HuH-7 (cell line): ENCODE measurements at regions not wholly inside any gene's neighbourhood (a gene's known extent, or its start where the extent isn't known, plus 50 kb on each side); places are given as distances from the start of the nearest gene placed in this dataset.

Source experiments
- DNase-seq: peaks from one replicate; pipeline ENCODE4 v3.0.0; 2011; ENCODE audit warnings: low spot score

DNA sequence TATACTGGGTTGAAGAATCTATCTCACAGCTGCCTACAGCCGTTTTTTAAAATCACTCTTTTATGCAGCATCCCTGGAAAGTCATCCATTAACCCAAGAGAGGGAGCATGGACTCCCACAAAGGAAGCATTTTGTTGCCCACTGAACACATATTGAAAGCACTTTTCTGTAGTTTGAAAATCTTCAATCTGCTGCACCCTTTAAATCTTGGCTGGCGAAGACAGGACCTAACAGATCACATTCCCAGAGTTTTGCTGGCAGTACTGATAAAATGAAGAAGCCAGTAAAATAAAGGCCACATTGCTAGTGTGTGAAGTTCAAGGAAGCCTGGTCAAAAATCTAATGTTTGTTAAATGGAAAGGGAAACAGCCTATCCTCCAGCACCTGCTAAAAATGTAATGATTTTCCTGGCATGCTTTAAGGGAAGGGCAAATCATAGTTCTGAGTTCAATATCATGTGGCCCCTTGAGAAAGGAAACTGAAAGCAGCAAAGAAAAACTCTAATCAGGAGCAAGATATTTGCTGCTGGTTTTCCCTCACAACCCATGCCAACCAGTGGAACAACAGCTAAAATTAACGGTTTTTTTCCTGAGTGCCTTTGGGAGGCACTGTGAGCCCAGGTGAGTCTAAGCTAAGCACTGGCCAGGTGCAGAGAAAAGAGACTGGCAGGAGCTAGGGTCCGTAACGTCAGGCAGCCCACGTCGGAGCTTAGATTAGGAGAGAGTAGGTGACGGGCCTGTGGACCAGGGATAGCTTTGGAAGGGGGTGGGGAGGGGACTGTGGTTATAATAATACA is 97.9 kb upstream of the PALS2 start:
- no peak for DNase-seq

GRCh38 chr7:24476227-24476626 is 97.0 kb upstream of the PALS2 start:
- no peak for DNase-seq

DNA sequence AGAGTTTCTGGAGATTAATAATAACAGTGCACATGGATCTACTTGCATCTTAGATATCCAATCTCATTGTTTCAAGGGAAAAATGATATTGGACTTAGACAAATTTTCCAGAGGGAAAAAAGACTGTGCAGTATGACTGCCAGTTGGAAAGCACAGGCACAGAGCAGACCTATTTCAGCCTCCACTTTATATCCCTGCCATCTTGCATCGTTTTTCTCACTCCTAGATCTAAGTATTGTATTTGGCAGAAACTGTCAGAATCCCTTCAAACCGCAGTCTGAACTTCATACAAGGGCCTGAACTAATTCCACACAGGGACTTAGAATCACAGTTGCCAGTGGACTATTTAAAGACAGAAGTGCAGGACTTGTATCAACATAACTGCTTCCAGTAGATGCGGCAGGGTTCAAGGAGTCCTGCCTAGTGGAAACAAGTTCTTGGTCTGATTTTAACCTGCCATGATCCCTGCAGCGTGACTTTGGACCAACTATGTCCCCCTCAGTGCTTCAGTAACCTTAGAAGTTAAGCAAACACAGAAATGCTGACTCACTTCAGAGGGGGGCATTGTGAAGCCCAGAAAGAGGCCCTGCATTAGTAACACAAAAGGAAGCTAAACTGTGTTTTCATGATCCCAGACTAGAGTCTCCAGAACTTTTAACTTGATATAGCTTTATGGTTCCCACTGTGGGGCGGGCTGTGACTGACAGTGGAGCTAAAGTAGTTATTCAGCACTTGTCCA is 95.7 kb upstream of the PALS2 start:
- peak; percentile 43 for DNase-seq

DNA sequence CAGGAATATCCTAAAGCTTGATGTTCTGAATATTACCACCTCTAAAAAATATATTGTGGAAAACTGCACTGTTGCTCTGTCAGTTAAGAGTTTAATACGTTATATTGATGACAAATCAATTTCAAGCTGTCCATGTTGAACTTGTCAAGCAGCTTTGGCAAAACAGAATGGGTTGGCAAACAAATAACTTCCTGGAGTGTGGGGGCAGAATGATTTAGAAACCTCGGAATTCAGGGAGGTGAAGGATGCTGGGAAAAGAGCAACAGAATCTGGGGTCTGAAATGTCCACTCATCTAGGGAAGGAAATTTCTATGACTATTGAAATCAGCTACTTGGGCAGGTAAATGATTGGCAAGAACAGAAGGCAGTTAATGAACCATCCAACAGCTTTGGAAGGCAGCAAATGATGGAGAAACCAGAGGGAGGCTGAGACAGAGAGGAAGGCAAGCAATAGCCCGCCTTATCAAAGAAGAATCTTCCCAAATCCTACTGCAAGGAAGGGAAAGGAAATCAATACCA is 95.1 kb upstream of the PALS2 start:
- no peak for DNase-seq

DNA sequence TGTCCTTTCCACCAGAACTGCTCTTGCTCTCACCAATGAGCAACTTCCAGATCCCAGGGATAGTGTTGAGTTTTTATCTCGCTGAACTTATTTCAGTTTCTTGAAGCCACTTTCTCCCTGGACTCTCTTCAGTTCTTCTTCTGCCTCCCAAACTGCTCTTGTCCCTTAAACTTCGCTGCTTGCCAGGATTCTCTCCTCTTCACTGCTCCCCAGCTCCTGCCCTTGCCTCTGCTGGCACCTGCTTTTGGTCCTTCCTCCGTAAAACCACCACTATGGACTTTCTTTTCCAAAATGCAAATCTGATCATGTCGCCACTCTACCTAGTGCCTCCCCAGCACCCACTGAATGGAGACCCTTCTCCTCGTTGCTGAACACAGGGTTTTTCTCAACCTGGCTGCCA is 92.8 kb upstream of the PALS2 start:
- no peak for DNase-seq

DNA sequence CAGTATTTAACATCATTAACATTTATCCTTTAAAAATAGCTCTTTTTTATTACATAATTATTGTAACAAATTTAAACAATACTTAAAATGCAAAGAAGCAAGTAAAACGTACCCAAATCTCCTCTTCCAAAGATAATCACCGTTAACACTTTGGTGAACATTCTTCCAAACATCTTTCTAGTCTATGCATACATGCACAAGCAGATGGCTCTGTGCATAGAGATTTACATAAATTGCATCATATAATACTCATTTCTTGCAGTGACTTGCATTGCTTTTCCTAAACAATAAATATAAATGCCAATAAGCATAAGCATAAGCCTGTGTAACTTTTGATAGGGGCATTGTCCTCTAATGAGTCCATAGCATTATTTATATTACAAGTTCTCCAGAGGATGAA is 89.4 kb upstream of the PALS2 start:
- DNase-seq = no peak

GRCh38 chr7:24492576-24492975 is 80.7 kb upstream of the PALS2 start:
- DNase-seq = no peak

GRCh38 chr7:24494832-24495231 is 78.4 kb upstream of the PALS2 start:
- no peak for DNase-seq

DNA sequence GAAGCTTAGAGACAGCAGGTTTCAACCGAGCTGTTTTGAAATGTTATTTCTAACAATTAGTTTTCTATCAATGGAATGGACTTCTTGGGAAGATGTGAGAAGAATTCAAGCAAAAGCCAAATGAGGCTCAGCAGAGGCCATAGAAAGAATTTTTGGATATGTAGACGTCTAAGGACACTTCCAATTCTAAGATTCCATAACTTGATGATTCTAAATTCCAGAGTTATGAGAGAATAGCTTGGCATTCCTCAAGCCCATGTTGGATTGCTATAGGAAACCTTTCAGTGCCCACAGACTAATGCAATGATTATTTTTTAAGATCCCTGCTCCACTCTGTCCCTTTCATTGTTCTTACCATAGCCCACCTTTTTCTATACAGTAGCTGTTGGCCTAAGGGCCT is 77.2 kb upstream of the PALS2 start:
- DNase-seq = no peak

DNA sequence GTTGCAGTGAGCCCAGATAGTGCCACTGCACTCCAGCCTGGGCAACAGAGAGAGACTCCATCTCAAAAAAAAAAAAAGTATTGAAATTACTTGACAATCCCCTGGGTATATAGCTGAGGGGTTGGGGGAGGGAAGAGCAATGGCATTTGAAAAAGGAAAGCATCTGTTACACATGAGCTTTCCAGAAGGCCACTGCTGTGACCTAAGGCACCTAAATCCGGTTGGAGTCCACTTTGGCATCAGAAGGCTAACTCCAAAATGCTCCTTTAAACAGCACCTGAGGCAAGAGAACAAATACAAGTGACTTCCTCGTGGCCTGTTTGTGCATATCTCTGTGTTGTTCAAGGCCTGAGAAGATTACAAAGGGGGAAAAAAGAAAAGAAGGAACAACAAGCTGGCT is 74.8 kb upstream of the PALS2 start:
- no peak for DNase-seq

- DNase-seq = no peak
These were observed 73.4 kb upstream of the PALS2 start for GRCh38 chr7:24499871-24500270.

GRCh38 chr7:24500599-24500998 is 72.7 kb upstream of the PALS2 start:
- no peak for DNase-seq

- DNase-seq = no peak
These were observed 72.2 kb upstream of the PALS2 start for GRCh38 chr7:24501009-24501408.

GRCh38 chr7:24501443-24502134 is 71.7 kb upstream of the PALS2 start:
- DNase-seq = no peak

DNA sequence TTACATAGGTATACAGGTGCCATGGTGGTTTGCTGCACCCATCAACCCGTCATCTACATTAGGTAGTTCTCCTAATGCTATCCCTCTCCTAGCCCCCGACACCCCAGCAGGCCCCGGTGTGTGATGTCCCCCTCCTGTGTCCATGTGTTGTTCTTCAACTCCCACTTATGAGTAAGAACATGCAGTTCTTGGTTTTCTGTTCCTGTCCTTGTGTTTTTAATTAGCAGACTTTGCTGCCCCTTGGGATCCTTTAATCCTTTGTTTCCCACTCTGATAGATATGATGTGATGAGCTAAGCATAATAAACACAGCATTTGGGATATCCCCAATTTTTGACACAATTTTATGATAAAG is 71.1 kb upstream of the PALS2 start:
- no peak for DNase-seq

GRCh38 chr7:24503506-24503905 is 69.7 kb upstream of the PALS2 start:
- no peak for DNase-seq

GRCh38 chr7:24504040-24504439 is 69.2 kb upstream of the PALS2 start:
- no peak for DNase-seq

DNA sequence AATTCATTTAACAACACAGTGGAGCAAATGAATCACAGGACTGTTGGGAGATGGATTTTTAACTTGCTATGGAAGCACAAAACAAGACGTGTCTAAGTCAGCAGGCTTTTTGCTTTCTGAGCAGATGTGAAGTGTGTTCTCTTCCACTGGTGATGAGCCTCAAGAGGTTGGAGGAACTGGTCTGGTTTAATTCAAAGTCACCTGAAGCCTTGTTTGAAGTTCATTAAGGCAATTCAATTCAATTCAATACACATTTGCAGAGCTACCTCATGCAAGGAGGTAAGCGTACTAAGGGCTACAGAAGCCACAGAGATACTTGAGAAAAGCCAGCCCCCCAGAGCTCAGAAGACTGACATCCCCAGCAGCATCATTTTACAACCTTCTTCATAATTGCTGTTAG is 68.4 kb upstream of the PALS2 start:
- DNase-seq = no peak

- DNase-seq = no peak
These were observed 67.3 kb upstream of the PALS2 start for GRCh38 chr7:24505968-24506367.

DNA sequence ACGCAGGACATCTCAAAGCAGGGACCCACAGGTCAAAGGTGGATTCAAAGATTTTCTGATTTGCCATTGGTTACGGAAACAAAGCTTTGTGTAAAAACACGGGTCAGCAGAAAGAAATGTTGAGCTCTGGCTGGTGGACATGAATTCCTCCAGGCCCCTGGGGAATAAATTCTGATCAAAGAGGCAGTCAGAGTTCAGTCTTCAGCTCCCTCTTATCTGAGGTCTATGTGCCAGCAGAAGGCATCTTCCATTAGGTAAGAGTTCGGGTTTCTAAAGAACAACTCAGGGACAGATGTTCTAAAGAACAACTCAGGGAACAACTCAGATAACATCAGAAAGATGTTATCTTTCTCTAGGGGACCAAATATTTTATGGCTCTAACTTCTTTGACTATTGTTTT is 64.9 kb upstream of the PALS2 start:
- no peak for DNase-seq

GRCh38 chr7:24510759-24511158 is 62.5 kb upstream of the PALS2 start:
- DNase-seq = no peak

DNA sequence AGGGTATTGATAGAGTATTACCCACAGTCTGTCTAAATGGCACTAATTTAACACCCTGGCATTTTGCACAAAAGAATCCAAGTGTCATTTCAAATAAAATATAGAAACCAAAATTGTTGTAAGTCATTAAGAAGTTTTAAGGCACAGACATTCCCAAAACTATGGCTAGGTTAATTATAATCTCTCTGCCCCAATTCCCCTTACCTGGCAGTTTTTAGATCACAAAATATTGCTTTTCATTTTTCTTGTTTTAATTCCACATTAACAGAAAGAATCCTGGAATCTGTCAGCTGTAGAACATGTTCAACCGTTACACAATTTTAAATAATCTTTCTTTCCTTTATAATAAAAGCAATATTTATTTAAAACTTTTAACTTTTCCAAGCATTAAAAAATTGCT is 56.1 kb upstream of the PALS2 start:
- DNase-seq = no peak
